Smooth muscle cell (in vitro differentiated cells): ENCODE measurements at regions not wholly inside any gene's neighbourhood (a gene's known extent, or its start where the extent isn't known, plus 50 kb on each side); places are given as distances from the start of the nearest gene placed in this dataset.

Experiments used
- DNase-seq: peaks from one replicate; lab custom pipeline; 2025; ENCODE audit not compliant: unreplicated experiment; lab: John Stamatoyannopoulos, UW
- H2AFZ ChIP-seq: fragments of 200-600 bp; sonication (generic); 2 replicates; pipeline ENCODE4 v1.6.0; 2016; ENCODE audit warnings: antibody characterized with exemption, low read depth, mild to moderate bottlenecking
- H3F3A ChIP-seq: fragments of 200-600 bp; sonication (generic); 2 replicates; pipeline ENCODE4 v1.6.0; 2017; ENCODE audit warnings: antibody characterized with exemption, low read depth
- H3K27ac ChIP-seq: fragments of 200-600 bp; sonication (generic); 2 replicates; pipeline ENCODE4 v1.5.1; 2016; ENCODE audit warnings: low read depth, mild to moderate bottlenecking
- H3K27me3 ChIP-seq: fragments of 200-600 bp; sonication (generic); 2 replicates; pipeline ENCODE4 v1.6.1; 2016; ENCODE audit warnings: low read depth, mild to moderate bottlenecking
- H3K36me3 ChIP-seq: fragments of 200-600 bp; sonication (generic); 2 replicates; pipeline ENCODE4 v1.5.1; 2016; ENCODE audit warnings: low read depth
- H3K4me1 ChIP-seq: fragments of 200-600 bp; sonication (generic); 2 replicates; pipeline ENCODE4 v1.5.1; 2016; ENCODE audit warnings: low read depth
- H3K4me2 ChIP-seq: fragments of 200-600 bp; sonication (generic); 2 replicates; pipeline ENCODE4 v1.6.0; 2016; ENCODE audit warnings: mild to moderate bottlenecking
- H3K4me3 ChIP-seq: fragments of 200-600 bp; sonication (generic); 2 replicates; pipeline ENCODE4 v1.5.1; 2016; ENCODE audit warnings: mild to moderate bottlenecking
- H3K79me2 ChIP-seq: fragments of 200-600 bp; sonication (generic); 2 replicates; pipeline ENCODE4 v1.6.0; 2016; ENCODE audit warnings: low read depth, mild to moderate bottlenecking
- H3K9ac ChIP-seq: fragments of 200-600 bp; sonication (generic); 2 replicates; pipeline ENCODE4 v1.6.0; 2016; ENCODE audit warnings: low read depth
- H3K9me3 ChIP-seq: fragments of 200-600 bp; sonication (generic); replicated peaks from 2 replicates; pipeline ENCODE4 v1.5.1; 2016; ENCODE audit warnings: low read depth
- H4K20me1 ChIP-seq: fragments of 200-600 bp; sonication (generic); 2 replicates; pipeline ENCODE4 v1.6.0; 2016; ENCODE audit warnings: low read depth
- CTCF ChIP-seq: fragments of 200-600 bp; sonication (generic); IDR thresholded peaks from 2 replicates; pipeline ENCODE4 v1.5.1; 2017; ENCODE audit warnings: borderline replicate concordance, mild to moderate bottlenecking, antibody characterized with exemption; ENCODE audit not compliant: insufficient read depth, poor library complexity, severe bottlenecking
- WGBS: methylation state at CpG from one replicate; pipeline ENCODE4 v1.1.7; 2016; ENCODE audit warnings: low lambda C conversion rate; 5-methylcytosine and 5-hydroxymethylcytosine counted together

GRCh38 chr14:43872752-43873655 lies 634.1 kb downstream of the FSCB start:
- WGBS, result 67% methylated on average over 7 of the region's 7 CpGs
- DNase-seq, result no peak
- H2AFZ ChIP-seq, result no peak overlapping the region
- H3K36me3 ChIP-seq, result no peaks in the 10 kb centered on the region
- no peaks in the 10 kb centered on the region for H3F3A ChIP-seq
- H3K27ac ChIP-seq, result no peak overlapping the region
- H3K79me2 ChIP-seq, result no peaks in the 10 kb centered on the region
- no peaks in the 10 kb centered on the region for H3K9me3 ChIP-seq
- H3K4me1 ChIP-seq, result no peaks in the 10 kb centered on the region
- no peaks in the 10 kb centered on the region for H3K27me3 ChIP-seq
- no peak overlapping the region for H3K4me3 ChIP-seq
- no peaks in the 10 kb centered on the region for H4K20me1 ChIP-seq
- no peak overlapping the region for H3K4me2 ChIP-seq
- no peak for TF ChIP-seq CTCF
- no peak overlapping the region for H3K9ac ChIP-seq

GRCh38 chr14:43872222-43872621 lies 634.9 kb downstream of the FSCB start:
- Histone ChIP-seq H3K79me2 (no peaks in the 10 kb centered on the region), H3K4me1 (no peaks in the 10 kb centered on the region), H4K20me1 (no peaks in the 10 kb centered on the region), H3K27me3 (no peaks in the 10 kb centered on the region), H3K36me3 (no peaks in the 10 kb centered on the region), H3K4me3 (no peak overlapping the region), H3F3A (no peaks in the 10 kb centered on the region), H3K4me2 (no peak overlapping the region), H3K9me3 (no peaks in the 10 kb centered on the region), H3K27ac (no peak overlapping the region), H2AFZ (no peak overlapping the region), H3K9ac (no peak overlapping the region)
- DNase-seq, result no peak
- TF ChIP-seq CTCF, result no peak
- 76% methylated on average over 5 of the region's 5 CpGs for WGBS

GRCh38 chr14:43858981-43859380 lies 648.1 kb downstream of the FSCB start:
- no peak for TF ChIP-seq CTCF
- Histone ChIP-seq H3K9me3 (no peaks in the 10 kb centered on the region), H3K9ac (no peak overlapping the region), H3K27ac (no peak overlapping the region), H3K36me3 (no peaks in the 10 kb centered on the region), H3K4me2 (no peak overlapping the region), H4K20me1 (no peaks in the 10 kb centered on the region), H3K4me3 (no peak overlapping the region), H3F3A (no peaks in the 10 kb centered on the region), H3K27me3 (no peaks in the 10 kb centered on the region), H3K79me2 (no peaks in the 10 kb centered on the region), H3K4me1 (no peaks in the 10 kb centered on the region), H2AFZ (peak overlapping the region; percentile 37)
- no peak for DNase-seq

- no peak overlapping the region for H3K9ac ChIP-seq
- H3K4me3 ChIP-seq, result no peak overlapping the region
- TF ChIP-seq CTCF, result no peak
- no peaks in the 10 kb centered on the region for H3K79me2 ChIP-seq
- H3K4me2 ChIP-seq, result no peak overlapping the region
- H3K9me3 ChIP-seq, result no peaks in the 10 kb centered on the region
- WGBS, result 35% methylated on average over 3 of the region's 3 CpGs
- no peak for DNase-seq
- no peaks in the 10 kb centered on the region for H3K4me1 ChIP-seq
- no peaks in the 10 kb centered on the region for H3K36me3 ChIP-seq
- no peaks in the 10 kb centered on the region for H4K20me1 ChIP-seq
- H3K27ac ChIP-seq, result no peak overlapping the region
- H3K27me3 ChIP-seq, result no peaks in the 10 kb centered on the region
- no peaks in the 10 kb centered on the region for H3F3A ChIP-seq
- peak overlapping the region; percentile 75 for H2AFZ ChIP-seq
Observed at GRCh38 chr14:43855556-43855955, 651.5 kb downstream of the FSCB start.
